IMR-90 (cell line): ENCODE measurements at regions not wholly inside any gene's neighbourhood (a gene's known extent, or its start where the extent isn't known, plus 50 kb on each side); places are given as distances from the start of the nearest gene placed in this dataset.

Experiments used
- BHLHE40 ChIP-seq: fragments of 150-350 bp; IDR thresholded peaks from 2 replicates; pipeline ENCODE4 v1.6.1; 2016; ENCODE audit warnings: mild to moderate bottlenecking, low read depth, low read length
- CEBPB ChIP-seq: IDR thresholded peaks from 2 replicates; pipeline ENCODE4 v1.6.1; 2012; ENCODE audit warnings: low read depth, low read length, improper control_type of control experiment
- CHD1 ChIP-seq: IDR thresholded peaks from 2 replicates; pipeline ENCODE4 v1.6.1; 2012; ENCODE audit warnings: low read depth, low read length, improper control_type of control experiment
- CTCF ChIP-seq: conservative IDR thresholded peaks from 2 replicates; pipeline ENCODE4 v1.5.1; 2012; ENCODE audit warnings: mild to moderate bottlenecking, low read depth, low read length, improper control_type of control experiment
- FOS ChIP-seq: fragments of 150-350 bp; IDR thresholded peaks from 2 replicates; pipeline ENCODE4 v1.6.1; 2016; ENCODE audit warnings: low read depth, low read length
- MAFK ChIP-seq: IDR thresholded peaks from 2 replicates; pipeline ENCODE4 v1.6.1; 2012; ENCODE audit warnings: low read depth, low read length, improper control_type of control experiment
- MAZ ChIP-seq: IDR thresholded peaks from 2 replicates; pipeline ENCODE4 v1.6.1; 2012; ENCODE audit warnings: low read depth, mild to moderate bottlenecking, low read length, improper control_type of control experiment, moderate library complexity, borderline replicate concordance
- MXI1 ChIP-seq: IDR thresholded peaks from 2 replicates; pipeline ENCODE4 v1.6.1; 2012; ENCODE audit warnings: low read depth, mild to moderate bottlenecking, low read length, moderate library complexity, borderline replicate concordance
- POLR2A ChIP-seq: IDR thresholded peaks from 2 replicates; pipeline ENCODE4 v1.6.1; 2012; ENCODE audit warnings: mild to moderate bottlenecking, low read depth, low read length
- RAD21 ChIP-seq: IDR thresholded peaks from 2 replicates; pipeline ENCODE4 v1.6.1; 2012; ENCODE audit warnings: low read length, improper control_type of control experiment
- RCOR1 ChIP-seq: IDR thresholded peaks from 2 replicates; pipeline ENCODE4 v1.6.1; 2012; ENCODE audit warnings: mild to moderate bottlenecking, low read length, improper control_type of control experiment; ENCODE audit not compliant: insufficient replicate concordance
- SMC3 ChIP-seq: fragments of 150-350 bp; IDR thresholded peaks from 2 replicates; pipeline ENCODE4 v1.6.1; 2016; ENCODE audit warnings: low read depth, mild to moderate bottlenecking, antibody characterized with exemption, low read length, moderate library complexity
- USF2 ChIP-seq: fragments of 150-350 bp; IDR thresholded peaks from 2 replicates; pipeline ENCODE4 v1.6.1; 2017; ENCODE audit warnings: mild to moderate bottlenecking, antibody characterized with exemption, low read length, low read depth
- TF ChIP-seq, protein P1 (sequence below): fragments of 150-350 bp; IDR thresholded peaks from 2 replicates; pipeline ENCODE4 v1.6.1; 2016; ENCODE audit warnings: low read depth, mild to moderate bottlenecking, low read length, moderate library complexity, borderline replicate concordance

DNA sequence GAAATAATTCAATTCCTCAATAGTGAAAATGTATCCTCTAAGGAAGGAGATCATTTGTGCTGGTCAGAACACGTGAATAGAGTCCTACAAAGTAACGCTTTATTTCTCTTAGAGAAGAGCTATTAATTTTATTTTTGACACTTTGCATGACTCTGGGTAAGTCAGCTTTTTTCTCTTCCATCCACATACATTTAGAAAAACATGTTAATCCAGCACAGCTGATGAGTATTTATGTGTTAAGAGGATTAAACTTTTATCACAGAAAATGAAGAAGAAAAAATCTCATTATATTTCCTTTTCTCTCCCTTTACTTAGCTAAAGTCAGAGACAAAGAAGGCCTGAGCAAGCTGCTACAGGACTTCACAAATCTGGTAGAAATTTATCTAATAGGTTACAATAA lies 649.5 kb upstream of the CCDC179 start:
- TF ChIP-seq CEBPB (no peak), CTCF (no peak), POLR2A (no peak), MXI1 (no peak), FOS (no peak), BHLHE40 (no peak), CHD1 (no peak), MAFK (no peak), RAD21 (no peak), USF2 (no peak), RCOR1 (no peak), SMC3 (no peak), MAZ (no peak)
- TF ChIP-seq, protein P1, sequence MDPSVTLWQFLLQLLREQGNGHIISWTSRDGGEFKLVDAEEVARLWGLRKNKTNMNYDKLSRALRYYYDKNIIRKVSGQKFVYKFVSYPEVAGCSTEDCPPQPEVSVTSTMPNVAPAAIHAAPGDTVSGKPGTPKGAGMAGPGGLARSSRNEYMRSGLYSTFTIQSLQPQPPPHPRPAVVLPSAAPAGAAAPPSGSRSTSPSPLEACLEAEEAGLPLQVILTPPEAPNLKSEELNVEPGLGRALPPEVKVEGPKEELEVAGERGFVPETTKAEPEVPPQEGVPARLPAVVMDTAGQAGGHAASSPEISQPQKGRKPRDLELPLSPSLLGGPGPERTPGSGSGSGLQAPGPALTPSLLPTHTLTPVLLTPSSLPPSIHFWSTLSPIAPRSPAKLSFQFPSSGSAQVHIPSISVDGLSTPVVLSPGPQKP: no peak
